22Rv1 (cell line): ENCODE measurements at regions not wholly inside any gene's neighbourhood (a gene's known extent, or its start where the extent isn't known, plus 50 kb on each side); places are given as distances from the start of the nearest gene placed in this dataset.

Source experiments
- H3K27ac ChIP-seq: fragments of 450-650 bp; 2 replicates; pipeline ENCODE4 v1.5.1; 2017
- ZFX ChIP-seq: fragments of 450-650 bp; IDR thresholded peaks from 2 replicates; pipeline ENCODE4 v1.6.1; 2017; ENCODE audit warnings: antibody characterized with exemption, borderline replicate concordance
- TF ChIP-seq, protein P1 (sequence below): fragments of 450-650 bp; IDR thresholded peaks from 2 replicates; pipeline ENCODE4 v1.5.1; 2017; ENCODE audit warnings: mild to moderate bottlenecking

DNA sequence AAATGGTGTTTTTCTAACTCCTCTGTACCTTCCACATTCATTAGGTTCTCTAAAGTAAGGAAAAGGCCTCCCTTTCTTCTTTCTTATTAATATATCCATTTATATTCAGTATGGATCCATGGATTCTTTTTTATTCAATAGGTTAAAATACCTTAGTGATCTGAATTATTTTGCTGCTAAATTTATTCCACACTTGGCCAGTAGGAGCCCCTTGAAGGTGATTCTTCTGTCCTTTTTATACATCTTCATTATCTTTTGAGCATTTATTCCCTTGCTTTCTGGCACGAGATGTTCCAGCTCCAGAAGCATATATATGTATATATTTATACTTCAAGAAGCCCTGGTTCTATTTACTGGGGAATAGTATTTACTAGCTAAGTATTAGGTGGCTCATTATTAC lies 311.8 kb upstream of the SGCD start:
- no peak for TF ChIP-seq ZFX
- TF ChIP-seq, protein P1, sequence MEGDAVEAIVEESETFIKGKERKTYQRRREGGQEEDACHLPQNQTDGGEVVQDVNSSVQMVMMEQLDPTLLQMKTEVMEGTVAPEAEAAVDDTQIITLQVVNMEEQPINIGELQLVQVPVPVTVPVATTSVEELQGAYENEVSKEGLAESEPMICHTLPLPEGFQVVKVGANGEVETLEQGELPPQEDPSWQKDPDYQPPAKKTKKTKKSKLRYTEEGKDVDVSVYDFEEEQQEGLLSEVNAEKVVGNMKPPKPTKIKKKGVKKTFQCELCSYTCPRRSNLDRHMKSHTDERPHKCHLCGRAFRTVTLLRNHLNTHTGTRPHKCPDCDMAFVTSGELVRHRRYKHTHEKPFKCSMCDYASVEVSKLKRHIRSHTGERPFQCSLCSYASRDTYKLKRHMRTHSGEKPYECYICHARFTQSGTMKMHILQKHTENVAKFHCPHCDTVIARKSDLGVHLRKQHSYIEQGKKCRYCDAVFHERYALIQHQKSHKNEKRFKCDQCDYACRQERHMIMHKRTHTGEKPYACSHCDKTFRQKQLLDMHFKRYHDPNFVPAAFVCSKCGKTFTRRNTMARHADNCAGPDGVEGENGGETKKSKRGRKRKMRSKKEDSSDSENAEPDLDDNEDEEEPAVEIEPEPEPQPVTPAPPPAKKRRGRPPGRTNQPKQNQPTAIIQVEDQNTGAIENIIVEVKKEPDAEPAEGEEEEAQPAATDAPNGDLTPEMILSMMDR = no peak
- no peak overlapping the region for H3K27ac ChIP-seq

DNA sequence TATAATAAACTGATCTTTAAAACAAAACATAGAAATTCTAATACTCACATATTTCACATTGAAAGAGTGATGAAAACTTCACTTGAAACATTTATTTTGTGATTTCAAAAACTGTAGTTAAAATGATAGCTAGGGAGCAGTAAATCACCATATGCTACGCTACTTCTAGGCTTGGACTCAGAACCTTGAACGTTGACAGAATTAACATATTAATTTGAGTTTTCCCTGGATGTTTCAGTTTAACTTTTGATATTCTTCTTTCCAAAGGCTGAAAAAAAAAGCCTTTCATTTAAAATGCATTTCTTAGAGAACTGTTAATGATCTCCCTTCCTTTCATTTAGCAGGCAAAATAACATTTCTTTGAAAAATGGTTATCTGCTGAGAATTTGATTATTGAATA lies 307.8 kb upstream of the SGCD start:
- TF ChIP-seq, protein P1 = no peak
- TF ChIP-seq ZFX = no peak
- H3K27ac ChIP-seq = no peak overlapping the region

DNA sequence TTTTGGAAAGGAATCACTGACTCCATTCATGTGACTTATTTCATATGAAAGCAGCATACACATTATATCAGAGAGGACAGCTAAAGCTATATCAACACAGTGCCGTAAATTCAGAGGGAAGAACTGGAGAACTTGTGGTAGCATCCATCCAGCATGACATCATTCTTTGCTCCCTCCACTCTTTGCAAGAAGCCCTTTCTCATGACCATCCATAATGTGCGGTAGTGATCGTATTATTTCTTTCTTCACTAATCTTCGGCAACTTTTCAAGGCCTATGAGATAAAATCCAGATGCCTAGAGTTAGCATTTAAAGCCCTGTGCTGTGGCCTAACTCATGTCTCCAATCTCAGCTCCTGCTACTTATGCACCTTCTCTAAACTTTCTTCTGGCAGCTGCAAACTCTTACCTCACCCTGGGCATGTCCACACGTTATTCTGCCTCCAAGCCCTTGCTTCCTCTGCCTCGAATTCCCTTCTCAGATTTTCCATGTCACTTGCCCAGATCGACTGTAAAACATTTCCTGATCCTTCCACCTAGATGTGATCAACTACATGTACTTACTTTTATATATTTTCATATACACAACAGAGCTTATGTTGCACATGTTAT lies 307.3 kb upstream of the SGCD start:
- TF ChIP-seq ZFX = no peak
- TF ChIP-seq, protein P1 = no peak
- H3K27ac ChIP-seq = no peak overlapping the region

DNA sequence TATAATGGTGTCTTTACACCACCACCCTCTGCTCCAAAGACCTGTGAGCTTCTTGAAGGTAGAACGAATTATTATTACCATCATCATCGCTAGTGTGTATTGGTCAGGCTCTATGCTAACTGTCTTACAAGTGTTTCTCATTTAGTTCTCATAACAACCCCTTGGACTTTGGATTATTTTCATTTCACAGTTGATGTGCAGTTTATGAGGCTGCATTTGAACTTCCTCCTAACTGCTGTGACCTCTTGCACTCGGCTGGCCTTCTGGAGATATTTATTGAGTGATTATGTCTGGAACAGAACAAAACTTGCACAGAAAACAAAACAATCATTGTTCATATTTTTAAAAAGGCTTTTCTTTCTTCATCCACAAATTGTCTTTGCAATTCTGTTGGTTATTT lies 306.3 kb upstream of the SGCD start:
- no peak for TF ChIP-seq ZFX
- TF ChIP-seq, protein P1 = no peak
- no peak overlapping the region for H3K27ac ChIP-seq

DNA sequence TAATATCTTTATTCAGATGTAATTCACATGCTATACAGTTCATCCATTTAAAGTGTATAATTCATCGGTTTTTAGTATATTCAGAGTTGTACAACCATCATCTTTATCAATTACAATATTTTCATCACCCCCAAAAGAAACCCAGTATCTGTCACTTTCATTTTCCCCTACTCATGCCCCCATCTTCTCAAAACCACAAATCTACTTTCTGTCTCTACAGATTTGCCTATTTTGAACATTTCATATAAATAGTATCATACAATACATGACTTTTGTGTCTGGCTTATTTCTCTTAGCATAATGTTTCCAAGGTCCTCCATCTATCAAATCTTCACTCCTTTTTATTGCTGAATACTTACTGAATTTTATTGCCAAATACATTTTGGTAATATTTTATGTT lies 305.1 kb upstream of the SGCD start:
- TF ChIP-seq, protein P1 = no peak
- TF ChIP-seq ZFX = no peak
- no peak overlapping the region for H3K27ac ChIP-seq

DNA sequence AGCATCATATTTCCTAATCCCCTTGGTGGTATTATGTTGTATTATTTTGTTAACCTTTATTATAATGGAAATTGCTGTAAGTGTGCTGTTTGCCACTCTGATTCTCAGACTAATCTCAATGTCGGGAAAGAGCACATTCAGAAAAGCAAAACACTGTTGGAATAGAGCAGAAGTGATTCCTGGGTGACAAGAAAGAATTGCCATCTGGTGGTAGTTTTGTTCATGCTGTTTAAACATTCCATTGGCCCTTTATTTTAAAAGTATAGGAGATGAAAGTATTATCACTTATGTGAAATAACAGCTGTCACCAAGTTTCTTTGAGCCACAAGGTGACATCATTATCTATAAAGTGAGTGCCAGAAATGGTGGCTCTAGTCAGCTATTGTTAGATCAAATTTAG lies 301.3 kb upstream of the SGCD start:
- H3K27ac ChIP-seq = no peak overlapping the region
- TF ChIP-seq ZFX = no peak
- TF ChIP-seq, protein P1 = no peak

DNA sequence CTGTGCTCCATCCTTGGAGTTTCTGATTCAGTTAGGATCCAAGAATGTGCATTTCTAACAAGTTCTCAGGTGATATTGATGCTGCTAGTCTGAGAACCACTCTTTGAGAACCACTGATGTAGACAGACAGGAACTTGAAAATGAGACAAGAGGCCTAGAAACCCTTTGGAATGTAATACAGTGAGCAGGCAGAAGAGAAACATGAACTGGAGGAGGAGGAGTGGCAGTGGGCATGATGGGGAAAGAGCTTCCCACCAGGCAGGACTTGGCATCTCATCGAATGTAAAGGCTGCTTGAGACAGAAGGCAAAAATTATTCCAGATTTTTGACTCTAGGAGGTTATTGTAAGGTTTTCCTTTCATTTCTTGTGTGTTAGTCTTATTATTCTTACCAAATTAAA lies 295.8 kb upstream of the SGCD start:
- no peak overlapping the region for H3K27ac ChIP-seq
- TF ChIP-seq, protein P1 = no peak
- TF ChIP-seq ZFX = no peak
